ENCODE measurements at regions not wholly inside any gene's neighbourhood (a gene's known extent, or its start where the extent isn't known, plus 50 kb on each side); places are given as distances from the start of the nearest gene placed in this dataset.

- Histone ChIP-seq H3K9me2 (replicated peaks; ENCODE audit: low read depth, low read length) (no peaks in the 10 kb centered on the region), H4K20me1 (ENCODE audit: insufficient read depth, low read length, poor library complexity, severe bottlenecking) (no peaks in the 10 kb centered on the region), H3K9me3 (ENCODE audit: insufficient read depth, low read depth, low read length) (no peaks in the 10 kb centered on the region), H3K4me2 (ENCODE audit: low read depth, low read length, poor library complexity, severe bottlenecking) (no peak overlapping the region), H3K4me3 (ENCODE audit: low read length, poor library complexity, severe bottlenecking) (no peak overlapping the region), H3K9ac (ENCODE audit: low read depth, low read length, poor library complexity, severe bottlenecking) (no peak overlapping the region), H3K4me1 (ENCODE audit: insufficient read depth, low read length, poor library complexity, severe bottlenecking) (peaks cover 52% of the 10 kb centered on the region), H3F3A (ENCODE audit: low read depth) (peaks cover 5% of the 10 kb centered on the region), H3K27me3 (ENCODE audit: insufficient read depth, low read length, poor library complexity, severe bottlenecking) (no peaks in the 10 kb centered on the region), H3K36me3 (ENCODE audit: insufficient read depth, low read length) (no peaks in the 10 kb centered on the region), H3K79me2 (ENCODE audit: insufficient read depth, low read length) (no peaks in the 10 kb centered on the region), H2AFZ (ENCODE audit: low read length) (no peak overlapping the region)
- TF ChIP-seq CTCF (conservative IDR thresholded peaks at IDR 0.05; ENCODE audit: low read length) (no peak), EZH2phosphoT487 (IDR thresholded peaks at IDR 0.05; ENCODE audit: borderline replicate concordance) (no peak)
Observed at GRCh38 chr1:167166690-167167075, 54.0 kb upstream of the POU2F1 start.

GRCh38 chr1:167168424-167168823 lies 52.3 kb upstream of the POU2F1 start:
- no peaks in the 10 kb centered on the region for H3K9me2 ChIP-seq (replicated peaks; ENCODE audit: low read depth, low read length)
- no peaks in the 10 kb centered on the region for H3K36me3 ChIP-seq (ENCODE audit: insufficient read depth, low read length)
- H3K27me3 ChIP-seq (ENCODE audit: insufficient read depth, low read length, poor library complexity, severe bottlenecking), result no peaks in the 10 kb centered on the region
- H3K9ac ChIP-seq (ENCODE audit: low read depth, low read length, poor library complexity, severe bottlenecking), result no peak overlapping the region
- peaks cover 43% of the 10 kb centered on the region for H3K4me1 ChIP-seq (ENCODE audit: insufficient read depth, low read length, poor library complexity, severe bottlenecking)
- no peaks in the 10 kb centered on the region for H3K79me2 ChIP-seq (ENCODE audit: insufficient read depth, low read length)
- TF ChIP-seq CTCF (conservative IDR thresholded peaks at IDR 0.05; ENCODE audit: low read length) (no peak), EZH2phosphoT487 (IDR thresholded peaks at IDR 0.05; ENCODE audit: borderline replicate concordance) (no peak)
- H3K4me2 ChIP-seq (ENCODE audit: low read depth, low read length, poor library complexity, severe bottlenecking), result no peak overlapping the region
- H3K9me3 ChIP-seq (ENCODE audit: insufficient read depth, low read depth, low read length), result no peaks in the 10 kb centered on the region
- no peak overlapping the region for H3K4me3 ChIP-seq (ENCODE audit: low read length, poor library complexity, severe bottlenecking)
- H3F3A ChIP-seq (ENCODE audit: low read depth), result peaks cover 2% of the 10 kb centered on the region
- H4K20me1 ChIP-seq (ENCODE audit: insufficient read depth, low read length, poor library complexity, severe bottlenecking), result no peaks in the 10 kb centered on the region
- no peak overlapping the region for H2AFZ ChIP-seq (ENCODE audit: low read length)

GRCh38 chr1:167169642-167170041 lies 51.0 kb upstream of the POU2F1 start:
- Histone ChIP-seq H2AFZ (ENCODE audit: low read length) (no peak overlapping the region), H3K4me2 (ENCODE audit: low read depth, low read length, poor library complexity, severe bottlenecking) (no peak overlapping the region), H3K9me3 (ENCODE audit: insufficient read depth, low read depth, low read length) (no peaks in the 10 kb centered on the region), H3K4me3 (ENCODE audit: low read length, poor library complexity, severe bottlenecking) (no peak overlapping the region), H3K9ac (ENCODE audit: low read depth, low read length, poor library complexity, severe bottlenecking) (no peak overlapping the region), H3F3A (ENCODE audit: low read depth) (no peaks in the 10 kb centered on the region), H4K20me1 (ENCODE audit: insufficient read depth, low read length, poor library complexity, severe bottlenecking) (no peaks in the 10 kb centered on the region), H3K27me3 (ENCODE audit: insufficient read depth, low read length, poor library complexity, severe bottlenecking) (no peaks in the 10 kb centered on the region), H3K36me3 (ENCODE audit: insufficient read depth, low read length) (no peaks in the 10 kb centered on the region), H3K9me2 (replicated peaks; ENCODE audit: low read depth, low read length) (no peaks in the 10 kb centered on the region), H3K4me1 (ENCODE audit: insufficient read depth, low read length, poor library complexity, severe bottlenecking) (peaks cover 51% of the 10 kb centered on the region), H3K79me2 (ENCODE audit: insufficient read depth, low read length) (no peaks in the 10 kb centered on the region)
- TF ChIP-seq CTCF (conservative IDR thresholded peaks at IDR 0.05; ENCODE audit: low read length), result no peak
- TF ChIP-seq EZH2phosphoT487 (IDR thresholded peaks at IDR 0.05; ENCODE audit: borderline replicate concordance), result no peak
